DMS153 treated with DMSO at 0.1 percent for 48 hours (cell line): ENCODE measurements at regions not wholly inside any gene's neighbourhood (a gene's known extent, or its start where the extent isn't known, plus 50 kb on each side); places are given as distances from the start of the nearest gene placed in this dataset.
"Not testable (repeated sequence)": the region's sequence is repeated elsewhere in the genome, so short reads cannot be mapped to it uniquely, and the experiment has no call there.

Source experiments
- DNase-seq: peaks from one replicate; lab custom pipeline; 2025; ENCODE audit not compliant: unreplicated experiment; lab: John Stamatoyannopoulos, UW

- DNase-seq: no peak
Observed at GRCh38 chr2:236369661-236370062, 105.5 kb upstream of the ASB18 start.

GRCh38 chr2:236370847-236371409, 106.7 kb upstream of the ASB18 start:
- DNase-seq: no peak

- DNase-seq: no peak
Observed at GRCh38 chr2:236375973-236376476, 111.8 kb upstream of the ASB18 start.

GRCh38 chr2:236376566-236377244, 112.5 kb upstream of the ASB18 start:
- DNase-seq: peak; percentile 74

- DNase-seq: no peak
Observed at GRCh38 chr2:236380051-236380612, 115.9 kb upstream of the ASB18 start.

- DNase-seq: not testable (repeated sequence)
Observed at GRCh38 chr2:236381253-236381652, 117.0 kb upstream of the ASB18 start.

- DNase-seq: not testable (repeated sequence)
Observed at GRCh38 chr2:236389284-236390216, 125.3 kb upstream of the ASB18 start.

- no peak for DNase-seq
Observed at GRCh38 chr2:236393101-236393500, 128.9 kb upstream of the ASB18 start.

- no peak for DNase-seq
Observed at GRCh38 chr2:236393581-236393980, 129.4 kb upstream of the ASB18 start.

- DNase-seq: no peak
Observed at GRCh38 chr2:236394571-236394970, 130.4 kb upstream of the ASB18 start.

GRCh38 chr2:236395067-236395466, 130.9 kb upstream of the ASB18 start:
- no peak for DNase-seq

- DNase-seq: no peak
Observed at GRCh38 chr2:236396818-236397350, 132.7 kb upstream of the ASB18 start.

- no peak for DNase-seq
Observed at GRCh38 chr2:236397681-236398080, 133.5 kb upstream of the ASB18 start.

- DNase-seq: no peak
Observed at GRCh38 chr2:236399409-236399808, 135.2 kb upstream of the ASB18 start.

- no peak for DNase-seq
Observed at GRCh38 chr2:236400046-236400574, 135.9 kb upstream of the ASB18 start.

- DNase-seq: no peak
Observed at GRCh38 chr2:236400594-236401360, 136.6 kb upstream of the ASB18 start.

- no peak for DNase-seq
Observed at GRCh38 chr2:236402033-236402790, 138.0 kb upstream of the ASB18 start.

- no peak for DNase-seq
Observed at GRCh38 chr2:236403125-236403524, 138.9 kb upstream of the ASB18 start.

GRCh38 chr2:236403811-236404210, 139.6 kb upstream of the ASB18 start:
- no peak for DNase-seq
